ENCODE measurements at regions not wholly inside any gene's neighbourhood (a gene's known extent, or its start where the extent isn't known, plus 50 kb on each side); places are given as distances from the start of the nearest gene placed in this dataset.
A peak's percentile ranks its signal among the peaks of the same experiment; 100 is the strongest.

GRCh38 chr5:105782501-105782900, 1888.2 kb downstream of the EFNA5 start:
- H4K20me1 ChIP-seq (ENCODE audit: insufficient read depth, poor library complexity, severe bottlenecking): no peaks in the 10 kb centered on the region
- 54% methylated on average over 2 of the region's 2 CpGs for WGBS (ENCODE audit: low lambda C conversion rate, missing lambda C conversion rate)

GRCh38 chr5:105773241-105773640, 1897.5 kb downstream of the EFNA5 start:
- H3K9me3 ChIP-seq (ENCODE audit: low read depth): no peaks in the 10 kb centered on the region
- H3K4me3 ChIP-seq: no peak overlapping the region
- 89% methylated on average over 3 of the region's 3 CpGs for WGBS (ENCODE audit: low lambda C conversion rate, missing lambda C conversion rate)
- H3K9me2 ChIP-seq (replicated peaks; ENCODE audit: insufficient read depth): no peaks in the 10 kb centered on the region
- H3K79me2 ChIP-seq: no peaks in the 10 kb centered on the region
- no peaks in the 10 kb centered on the region for H3K4me1 ChIP-seq (ENCODE audit: insufficient read depth)
- DNase-seq (ENCODE audit: low spot score): no peak
- no peak overlapping the region for H3K4me2 ChIP-seq
- no peaks in the 10 kb centered on the region for H3K27me3 ChIP-seq
- no peaks in the 10 kb centered on the region for H3K36me3 ChIP-seq (replicated peaks; ENCODE audit: insufficient read depth, low read depth)
- H3K27ac ChIP-seq: no peak overlapping the region
- H4K20me1 ChIP-seq (ENCODE audit: insufficient read depth, poor library complexity, severe bottlenecking): no peaks in the 10 kb centered on the region
- no peak overlapping the region for H2AFZ ChIP-seq
- TF ChIP-seq EZH2phosphoT487 (IDR thresholded peaks at IDR 0.05; ENCODE audit: low read depth, severe bottlenecking, unreplicated experiment) (no peak), EZH2 (IDR thresholded peaks at IDR 0.05; ENCODE audit: borderline replicate concordance) (no peak), CTCF (IDR thresholded peaks at IDR 0.05; ENCODE audit: poor library complexity) (no peak)

More at GRCh38 chr5:105782501-105782900, 1888.2 kb downstream of the EFNA5 start:
- Histone ChIP-seq H3K4me2 (no peak overlapping the region), H3K36me3 (replicated peaks; ENCODE audit: insufficient read depth, low read depth) (no peaks in the 10 kb centered on the region), H3K27ac (peak overlapping the region; percentile 9), H2AFZ (no peak overlapping the region), H3K4me3 (no peak overlapping the region), H3K9me2 (replicated peaks; ENCODE audit: insufficient read depth) (no peaks in the 10 kb centered on the region), H3K27me3 (no peaks in the 10 kb centered on the region), H3K9me3 (ENCODE audit: low read depth) (no peaks in the 10 kb centered on the region), H3K4me1 (ENCODE audit: insufficient read depth) (no peaks in the 10 kb centered on the region), H3K79me2 (no peaks in the 10 kb centered on the region)
- TF ChIP-seq CTCF (IDR thresholded peaks at IDR 0.05; ENCODE audit: poor library complexity) (no peak), EZH2phosphoT487 (IDR thresholded peaks at IDR 0.05; ENCODE audit: low read depth, severe bottlenecking, unreplicated experiment) (no peak), EZH2 (IDR thresholded peaks at IDR 0.05; ENCODE audit: borderline replicate concordance) (no peak)
- DNase-seq (ENCODE audit: low spot score): no peak

GRCh38 chr5:105767267-105767666, 1903.5 kb downstream of the EFNA5 start:
- Histone ChIP-seq H3K36me3 (replicated peaks; ENCODE audit: insufficient read depth, low read depth) (no peaks in the 10 kb centered on the region), H3K4me3 (no peak overlapping the region), H2AFZ (no peak overlapping the region), H4K20me1 (ENCODE audit: insufficient read depth, poor library complexity, severe bottlenecking) (no peaks in the 10 kb centered on the region), H3K9me2 (replicated peaks; ENCODE audit: insufficient read depth) (no peaks in the 10 kb centered on the region), H3K4me1 (ENCODE audit: insufficient read depth) (no peaks in the 10 kb centered on the region), H3K9me3 (ENCODE audit: low read depth) (no peaks in the 10 kb centered on the region), H3K27ac (no peak overlapping the region), H3K4me2 (no peak overlapping the region), H3K79me2 (no peaks in the 10 kb centered on the region), H3K27me3 (no peaks in the 10 kb centered on the region)
- no peak for DNase-seq (ENCODE audit: low spot score)
- WGBS (ENCODE audit: low lambda C conversion rate, missing lambda C conversion rate): 73% methylated on average over 2 of the region's 2 CpGs
- TF ChIP-seq EZH2 (IDR thresholded peaks at IDR 0.05; ENCODE audit: borderline replicate concordance) (no peak), EZH2phosphoT487 (IDR thresholded peaks at IDR 0.05; ENCODE audit: low read depth, severe bottlenecking, unreplicated experiment) (no peak), CTCF (IDR thresholded peaks at IDR 0.05; ENCODE audit: poor library complexity) (no peak)

GRCh38 chr5:105762728-105763127, 1908.0 kb downstream of the EFNA5 start:
- no peak overlapping the region for H2AFZ ChIP-seq
- H3K9me2 ChIP-seq (replicated peaks; ENCODE audit: insufficient read depth): no peaks in the 10 kb centered on the region
- no peak overlapping the region for H3K27ac ChIP-seq
- H3K27me3 ChIP-seq: no peaks in the 10 kb centered on the region
- TF ChIP-seq CTCF (IDR thresholded peaks at IDR 0.05; ENCODE audit: poor library complexity) (no peak), EZH2phosphoT487 (IDR thresholded peaks at IDR 0.05; ENCODE audit: low read depth, severe bottlenecking, unreplicated experiment) (no peak), EZH2 (IDR thresholded peaks at IDR 0.05; ENCODE audit: borderline replicate concordance) (no peak)
- H3K4me1 ChIP-seq (ENCODE audit: insufficient read depth): no peaks in the 10 kb centered on the region
- no peak for DNase-seq (ENCODE audit: low spot score)
- no peaks in the 10 kb centered on the region for H3K36me3 ChIP-seq (replicated peaks; ENCODE audit: insufficient read depth, low read depth)
- H4K20me1 ChIP-seq (ENCODE audit: insufficient read depth, poor library complexity, severe bottlenecking): no peaks in the 10 kb centered on the region
- WGBS (ENCODE audit: low lambda C conversion rate, missing lambda C conversion rate): 75% methylated on average over 1 of the region's 1 CpG
- H3K9me3 ChIP-seq (ENCODE audit: low read depth): no peaks in the 10 kb centered on the region
- no peak overlapping the region for H3K4me2 ChIP-seq
- H3K4me3 ChIP-seq: no peak overlapping the region
- no peaks in the 10 kb centered on the region for H3K79me2 ChIP-seq
